DMS 273 treated with DMSO at 0.1 percent for 48 hours (cell line): ENCODE measurements at regions not wholly inside any gene's neighbourhood (a gene's known extent, or its start where the extent isn't known, plus 50 kb on each side); places are given as distances from the start of the nearest gene placed in this dataset.

Experiments used
- DNase-seq: peaks from one replicate; lab custom pipeline; 2025; lab: John Stamatoyannopoulos, UW

DNA sequence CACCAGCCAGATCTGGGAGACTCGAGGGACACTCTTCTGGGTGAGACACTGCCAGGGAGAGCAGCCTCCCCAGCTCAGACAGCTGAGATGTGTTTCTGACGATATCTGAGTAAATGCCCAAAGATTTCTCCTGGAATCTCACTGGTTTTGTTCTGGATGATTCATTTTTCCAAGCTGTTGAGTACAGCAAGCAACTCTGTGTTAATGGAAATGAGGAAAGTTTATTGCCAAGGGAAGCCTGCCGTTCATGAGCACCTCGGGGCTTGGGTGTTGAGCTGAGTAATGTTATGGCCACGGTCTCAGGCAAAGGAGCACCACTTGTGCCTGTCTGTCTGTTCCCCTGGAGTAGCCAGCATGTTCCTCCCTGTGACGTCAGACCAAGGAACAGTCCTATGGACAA is 1132.4 kb downstream of the BRD1 start:
- DNase-seq: no peak

GRCh38 chr22:48694296-48694883 is 1133.3 kb downstream of the BRD1 start:
- DNase-seq: no peak

DNA sequence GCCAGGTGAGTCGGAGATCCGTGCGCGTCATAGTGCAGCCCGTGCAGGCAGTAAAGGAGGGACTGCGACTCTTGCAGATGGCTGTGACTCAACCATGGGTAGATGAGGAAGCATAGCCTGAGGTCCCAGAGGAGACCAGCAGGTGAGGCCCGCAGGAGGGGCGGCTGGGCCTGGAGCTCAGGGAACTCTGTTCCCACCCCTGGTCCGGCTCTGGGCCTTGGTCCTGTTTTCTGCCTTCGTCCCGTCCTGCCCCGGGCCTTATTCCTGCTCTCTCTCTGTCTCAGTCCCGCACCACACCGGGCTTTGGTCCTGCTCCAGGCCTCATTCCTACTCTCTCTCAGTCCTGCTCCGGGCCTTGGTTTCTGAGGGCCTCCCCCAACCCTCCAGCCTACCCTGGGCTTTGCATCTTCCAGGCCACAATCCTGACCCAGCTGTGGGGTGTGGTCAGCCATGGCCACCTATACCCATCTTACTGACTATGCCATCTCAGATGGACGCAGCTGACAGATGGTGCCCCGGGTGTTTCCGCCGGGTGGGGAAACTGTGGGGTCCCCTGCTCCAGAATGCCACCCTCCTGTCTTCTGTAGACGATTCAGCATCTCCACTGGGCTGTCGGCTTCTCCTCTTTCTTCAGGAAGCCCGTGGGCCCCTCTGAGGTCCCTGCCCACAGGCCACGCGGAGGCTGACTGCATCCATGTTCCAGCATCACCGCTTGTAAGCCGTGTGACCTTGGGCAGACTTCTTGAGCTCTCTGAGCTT is 1134.1 kb downstream of the BRD1 start:
- no peak for DNase-seq

DNA sequence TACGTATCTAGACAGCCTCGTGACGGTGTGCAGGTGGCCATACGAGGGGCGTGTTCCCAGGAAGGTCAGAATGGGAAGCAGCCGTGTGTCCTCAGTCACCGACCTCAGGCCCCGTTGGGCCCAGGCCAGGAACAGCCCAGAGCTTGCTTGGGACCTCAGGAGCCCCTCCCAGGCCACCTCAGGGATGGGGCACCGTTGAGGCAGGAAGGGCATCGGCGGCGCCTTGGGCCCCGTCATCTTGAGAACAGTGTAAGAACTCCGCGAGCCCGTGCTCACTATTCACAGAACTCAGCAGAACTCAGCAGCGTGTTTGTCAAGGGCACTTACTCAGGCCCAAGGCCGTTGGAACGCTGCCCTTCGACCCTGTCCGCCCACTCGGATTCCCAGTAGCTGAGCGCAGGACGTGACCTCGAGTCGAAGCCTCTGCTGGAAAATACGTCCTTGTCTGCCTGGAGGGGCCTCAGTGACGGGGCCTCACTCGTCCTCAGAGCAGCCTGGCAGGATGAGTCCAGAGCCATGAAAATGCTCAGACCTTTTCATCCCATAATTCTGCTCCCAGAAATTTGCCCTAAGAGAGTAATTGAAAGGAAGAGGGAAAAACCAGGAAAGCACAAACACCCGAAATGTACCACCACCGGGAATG is 1134.8 kb downstream of the BRD1 start:
- no peak for DNase-seq

- DNase-seq: no peak
Observed at GRCh38 chr22:48691431-48691851, 1136.2 kb downstream of the BRD1 start.

DNA sequence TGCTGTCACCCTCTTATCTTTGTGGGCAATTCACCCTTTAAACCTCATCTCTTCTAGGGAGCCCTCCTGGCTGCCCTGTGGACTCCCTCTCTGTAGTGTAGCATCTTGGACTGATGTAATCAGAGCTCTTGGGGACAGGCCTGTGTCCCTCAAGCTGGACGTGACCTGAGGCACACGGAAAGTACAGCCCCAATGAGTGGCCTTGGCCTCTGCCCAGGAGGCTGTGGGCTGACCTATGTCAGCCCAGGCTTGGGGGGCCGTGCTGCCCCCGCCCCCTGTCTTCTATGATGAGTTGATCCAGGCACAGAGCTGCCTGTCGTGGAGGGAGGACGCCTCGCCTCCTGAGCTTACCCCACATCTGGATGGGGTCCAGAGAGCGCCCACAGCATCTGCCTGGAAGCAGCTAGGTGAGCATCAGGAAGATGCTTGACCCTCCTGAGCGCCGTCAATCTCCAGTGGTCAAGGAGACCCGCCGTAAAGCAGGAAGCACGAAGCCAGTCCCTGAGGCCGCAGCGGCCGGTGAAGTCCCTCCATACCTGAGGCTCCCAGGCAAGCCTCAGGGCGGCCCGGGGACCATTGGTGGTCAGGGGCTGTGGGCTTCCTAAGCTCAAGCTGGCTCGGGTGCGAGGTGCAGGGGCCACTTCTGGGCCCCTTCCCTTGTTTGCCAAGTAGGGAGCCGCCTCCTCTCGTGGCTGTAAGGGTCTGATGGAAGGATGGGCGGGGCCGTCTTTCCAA is 1136.9 kb downstream of the BRD1 start:
- DNase-seq: no peak

GRCh38 chr22:48689206-48689605 is 1138.5 kb downstream of the BRD1 start:
- no peak for DNase-seq

DNA sequence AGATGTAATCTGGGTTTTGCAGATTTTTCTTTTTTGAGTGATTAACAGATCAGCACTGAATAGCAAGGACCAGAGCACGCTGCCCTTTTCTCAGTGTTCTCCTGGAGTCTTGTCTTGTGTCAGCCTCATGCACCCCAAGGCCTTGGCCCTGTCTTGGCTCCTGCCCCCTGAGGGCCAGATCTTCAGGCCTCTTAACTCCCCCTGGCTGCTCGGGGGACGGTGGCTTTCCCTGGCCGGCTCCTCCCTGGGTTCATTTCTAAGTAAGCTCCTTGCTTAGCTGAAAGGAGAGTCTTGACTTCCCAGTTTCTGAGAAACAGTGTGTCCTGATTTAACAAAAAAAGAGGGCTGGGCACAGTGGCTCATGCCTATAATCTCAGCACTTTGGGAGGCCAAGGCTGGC is 1139.3 kb downstream of the BRD1 start:
- no peak for DNase-seq

DNA sequence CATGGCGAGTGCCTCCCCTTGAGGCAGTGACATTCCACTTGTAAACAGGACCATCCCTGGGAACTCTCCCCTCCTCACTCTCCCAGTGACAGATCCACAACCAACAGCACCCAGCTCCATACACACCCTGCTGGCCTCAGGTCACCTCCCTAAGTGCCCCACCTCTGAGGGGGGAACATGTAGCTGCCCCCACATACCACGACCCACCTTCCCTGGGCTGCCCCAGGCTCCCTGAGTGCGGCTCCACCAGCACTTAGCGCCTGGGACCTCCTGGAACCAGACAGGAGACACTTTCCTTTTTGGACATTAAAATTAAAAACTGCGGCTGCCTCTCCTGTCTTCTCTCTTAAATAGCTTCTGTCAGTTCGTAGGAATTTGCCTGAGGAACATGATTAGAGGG is 1140.1 kb downstream of the BRD1 start:
- no peak for DNase-seq

DNA sequence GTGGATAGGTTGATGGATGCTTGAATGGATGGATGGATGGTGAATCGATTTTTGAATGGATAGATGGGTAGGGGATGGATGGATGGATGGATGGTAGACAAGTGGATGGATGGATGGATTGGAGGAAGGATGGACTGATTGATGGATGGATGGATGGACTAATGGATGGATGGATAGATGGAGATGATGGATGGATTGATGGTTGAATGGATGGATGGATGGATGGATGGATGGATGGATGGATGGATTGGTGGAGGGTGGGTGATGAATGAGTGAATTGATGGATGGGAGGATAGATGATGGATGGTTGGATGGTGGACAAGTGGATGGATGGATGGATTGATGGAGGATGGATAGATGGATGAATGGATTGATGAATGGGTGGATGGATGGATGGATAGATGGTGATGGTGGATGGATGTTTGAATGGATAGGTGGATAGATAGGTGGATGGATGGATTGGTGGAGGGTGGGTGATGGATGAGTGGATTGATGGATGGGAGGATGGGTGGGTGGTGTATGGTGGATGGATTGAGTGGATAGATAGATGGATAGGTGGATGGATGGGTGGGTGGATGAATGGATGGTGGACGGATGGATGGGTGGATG is 1140.9 kb downstream of the BRD1 start:
- DNase-seq: no peak

DNA sequence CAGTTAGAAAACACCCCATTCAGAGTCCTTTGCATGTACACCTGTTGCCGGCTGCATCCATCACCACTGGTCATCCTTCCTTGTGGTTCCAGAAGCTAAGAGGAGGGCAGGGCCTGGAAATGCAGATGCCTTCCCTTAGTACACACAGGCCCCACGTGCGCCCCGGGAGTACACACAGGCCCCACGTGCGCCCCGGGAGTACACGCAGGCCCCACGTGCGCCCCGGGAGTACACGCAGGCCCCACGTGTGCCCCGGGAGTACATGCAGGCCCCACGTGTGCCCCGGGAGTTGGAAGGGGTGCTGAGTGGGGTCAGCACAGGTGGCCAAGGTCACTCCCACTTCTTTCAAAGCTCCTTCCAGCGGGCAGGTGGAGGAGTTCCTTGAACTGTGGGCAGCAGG is 1141.9 kb downstream of the BRD1 start:
- DNase-seq: no peak

- DNase-seq: no peak
Observed at GRCh38 chr22:48683640-48684039, 1144.0 kb downstream of the BRD1 start.

GRCh38 chr22:48682504-48682903 is 1145.2 kb downstream of the BRD1 start:
- no peak for DNase-seq

DNA sequence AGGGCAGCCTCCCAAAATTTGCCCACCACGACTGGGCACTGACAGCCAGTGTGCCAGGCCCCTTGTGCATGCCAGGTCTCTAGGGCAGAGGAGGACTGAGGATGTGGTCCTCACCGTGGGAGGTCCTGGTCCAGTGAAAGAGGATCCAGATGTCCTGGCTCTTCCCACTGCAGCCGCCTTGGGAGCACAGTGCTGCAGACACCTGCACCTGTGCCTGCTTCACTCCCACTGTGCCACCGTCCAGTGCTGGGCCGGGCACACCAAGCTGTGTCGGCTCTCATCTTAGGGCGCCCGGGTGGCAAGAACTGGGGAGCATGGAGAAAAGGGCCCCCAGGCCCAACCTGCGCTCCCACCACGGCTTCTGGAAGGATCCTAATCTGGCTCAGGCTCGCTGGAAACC is 1147.1 kb downstream of the BRD1 start:
- no peak for DNase-seq

DNA sequence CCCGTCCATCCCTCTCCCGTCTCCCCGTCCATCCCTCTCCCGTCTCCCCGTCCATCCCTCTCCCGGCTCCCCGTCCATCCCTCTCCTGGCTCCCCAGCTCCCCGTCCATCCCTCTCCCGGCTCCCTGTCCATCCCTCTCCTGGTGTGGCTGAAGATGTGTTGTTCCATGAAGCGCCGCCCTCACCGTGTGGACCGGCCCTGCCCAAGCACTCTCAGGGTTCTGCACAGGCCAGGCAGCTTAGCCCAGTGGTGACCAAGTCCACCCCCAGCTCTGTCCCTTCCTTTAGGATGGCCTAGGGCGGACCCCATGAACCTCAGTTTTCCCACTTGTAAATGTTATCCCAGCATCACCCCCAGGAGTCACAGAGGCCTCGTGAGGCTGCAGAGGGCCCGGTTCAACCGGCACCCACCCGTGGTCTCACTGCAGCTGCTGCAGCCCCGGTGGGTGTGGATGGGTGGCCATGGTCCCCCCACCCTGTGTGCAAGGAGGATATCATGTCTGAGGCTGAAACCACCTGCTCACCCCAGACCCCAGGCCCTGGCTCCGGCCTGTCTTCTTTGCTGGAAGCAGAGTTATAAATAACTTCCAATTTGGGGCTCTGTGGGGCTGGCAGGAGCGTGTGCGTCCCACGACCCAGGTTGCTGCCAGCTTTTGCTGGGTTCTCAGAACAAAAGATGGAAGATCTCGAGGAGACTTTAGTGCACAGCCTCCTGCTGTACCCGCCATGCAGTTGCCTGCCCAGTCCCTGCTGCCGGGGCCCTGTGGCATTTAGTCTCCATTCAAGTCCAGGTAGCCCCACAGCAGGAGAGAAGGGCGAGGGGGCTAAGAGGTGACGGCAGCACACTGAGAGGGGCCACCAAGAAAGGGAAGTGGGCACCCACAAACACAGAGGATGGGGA is 1147.8 kb downstream of the BRD1 start:
- DNase-seq: no peak

- no peak for DNase-seq
Observed at GRCh38 chr22:48678171-48679135, 1149.2 kb downstream of the BRD1 start.

DNA sequence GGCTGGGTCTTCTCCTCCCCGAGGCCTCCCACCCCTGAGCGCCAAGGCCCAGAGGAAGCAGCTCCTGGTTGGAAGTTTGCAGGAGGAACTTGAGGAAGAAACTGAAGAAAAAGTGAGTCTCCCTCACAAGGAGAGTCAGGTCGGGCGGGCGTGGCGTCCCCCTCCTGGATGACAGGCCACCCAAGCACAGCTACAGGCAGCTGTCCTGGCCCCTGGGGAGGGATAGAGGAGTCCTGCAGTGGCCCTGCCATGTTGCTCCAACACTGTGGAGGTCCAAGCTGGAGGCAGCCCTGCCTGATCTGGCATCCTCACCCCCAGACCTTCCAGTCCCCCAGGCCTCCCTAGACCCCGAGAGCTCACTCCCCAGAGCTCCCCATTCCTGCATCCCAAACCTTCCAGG is 1150.1 kb downstream of the BRD1 start:
- DNase-seq: no peak

GRCh38 chr22:48677168-48677520 is 1150.5 kb downstream of the BRD1 start:
- no peak for DNase-seq

GRCh38 chr22:48676266-48677167 is 1151.2 kb downstream of the BRD1 start:
- no peak for DNase-seq
